Fibroblast of villous mesenchyme (primary cell): ENCODE measurements at regions not wholly inside any gene's neighbourhood (a gene's known extent, or its start where the extent isn't known, plus 50 kb on each side); places are given as distances from the start of the nearest gene placed in this dataset.

Experiments
- DNase-seq: peaks from one replicate; pipeline ENCODE4 v3.0.0-alpha.2; 2010; ENCODE audit warnings: low read depth
- H3K4me3 ChIP-seq: 2 replicates; pipeline ENCODE4 v1.5.1; 2011; ENCODE audit warnings: low read depth, mild to moderate bottlenecking, low read length
- TF ChIP-seq, protein P1 (sequence below): IDR thresholded peaks from 2 replicates; pipeline ENCODE4 v1.5.1; 2012; ENCODE audit warnings: low read depth, mild to moderate bottlenecking, low read length; ENCODE audit not compliant: insufficient read depth

- no peak for DNase-seq
- H3K4me3 ChIP-seq: no peak overlapping the region
- TF ChIP-seq, protein P1, sequence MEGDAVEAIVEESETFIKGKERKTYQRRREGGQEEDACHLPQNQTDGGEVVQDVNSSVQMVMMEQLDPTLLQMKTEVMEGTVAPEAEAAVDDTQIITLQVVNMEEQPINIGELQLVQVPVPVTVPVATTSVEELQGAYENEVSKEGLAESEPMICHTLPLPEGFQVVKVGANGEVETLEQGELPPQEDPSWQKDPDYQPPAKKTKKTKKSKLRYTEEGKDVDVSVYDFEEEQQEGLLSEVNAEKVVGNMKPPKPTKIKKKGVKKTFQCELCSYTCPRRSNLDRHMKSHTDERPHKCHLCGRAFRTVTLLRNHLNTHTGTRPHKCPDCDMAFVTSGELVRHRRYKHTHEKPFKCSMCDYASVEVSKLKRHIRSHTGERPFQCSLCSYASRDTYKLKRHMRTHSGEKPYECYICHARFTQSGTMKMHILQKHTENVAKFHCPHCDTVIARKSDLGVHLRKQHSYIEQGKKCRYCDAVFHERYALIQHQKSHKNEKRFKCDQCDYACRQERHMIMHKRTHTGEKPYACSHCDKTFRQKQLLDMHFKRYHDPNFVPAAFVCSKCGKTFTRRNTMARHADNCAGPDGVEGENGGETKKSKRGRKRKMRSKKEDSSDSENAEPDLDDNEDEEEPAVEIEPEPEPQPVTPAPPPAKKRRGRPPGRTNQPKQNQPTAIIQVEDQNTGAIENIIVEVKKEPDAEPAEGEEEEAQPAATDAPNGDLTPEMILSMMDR: no peak
These were observed 442.9 kb downstream of the FOXO1 start for GRCh38 chr13:40223585-40223984.

DNA sequence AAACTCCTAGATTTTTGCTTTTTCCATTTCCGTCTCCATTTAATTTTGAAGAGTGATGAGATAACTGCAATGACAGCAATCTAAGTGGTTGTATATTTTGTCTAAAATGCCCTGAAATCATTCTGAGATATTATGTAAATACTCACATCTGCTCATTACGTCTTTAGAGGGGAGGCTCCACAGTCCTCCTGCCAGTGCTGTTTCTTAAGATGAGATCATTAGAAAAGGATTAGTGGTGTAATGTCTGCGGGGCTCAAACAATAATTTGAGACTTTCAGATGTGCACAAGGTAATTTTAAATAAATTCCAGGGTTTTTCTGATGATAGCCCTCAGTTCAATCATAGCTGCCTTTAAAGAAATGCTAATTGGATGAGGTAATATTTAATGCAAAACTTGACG, 437.9 kb downstream of the FOXO1 start:
- H3K4me3 ChIP-seq: no peak overlapping the region
- TF ChIP-seq, protein P1: no peak
- peak; percentile 84 for DNase-seq

DNA sequence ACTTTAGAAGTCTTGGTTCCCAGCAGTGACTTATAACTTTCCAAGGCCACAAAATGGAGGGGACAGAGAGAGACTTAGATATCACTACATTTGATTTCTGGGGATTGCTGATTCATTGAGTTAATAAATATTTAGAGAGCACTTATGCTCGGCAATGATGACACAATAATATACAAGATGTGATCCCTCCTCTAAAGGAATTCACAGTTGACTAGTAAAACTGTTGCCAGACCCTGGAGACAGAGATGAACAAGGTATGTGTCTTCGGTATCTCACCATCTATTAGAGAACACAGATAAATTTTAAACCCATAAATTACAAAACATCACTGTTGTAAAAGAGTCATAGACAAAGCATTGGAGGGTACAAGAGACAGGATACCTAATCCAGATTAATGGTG, 437.5 kb downstream of the FOXO1 start:
- TF ChIP-seq, protein P1: no peak
- H3K4me3 ChIP-seq: no peak overlapping the region
- DNase-seq: peak; percentile 71

GRCh38 chr13:40230833-40231266, 435.6 kb downstream of the FOXO1 start:
- H3K4me3 ChIP-seq: no peak overlapping the region
- peak; percentile 81 for DNase-seq
- TF ChIP-seq, protein P1: no peak

DNA sequence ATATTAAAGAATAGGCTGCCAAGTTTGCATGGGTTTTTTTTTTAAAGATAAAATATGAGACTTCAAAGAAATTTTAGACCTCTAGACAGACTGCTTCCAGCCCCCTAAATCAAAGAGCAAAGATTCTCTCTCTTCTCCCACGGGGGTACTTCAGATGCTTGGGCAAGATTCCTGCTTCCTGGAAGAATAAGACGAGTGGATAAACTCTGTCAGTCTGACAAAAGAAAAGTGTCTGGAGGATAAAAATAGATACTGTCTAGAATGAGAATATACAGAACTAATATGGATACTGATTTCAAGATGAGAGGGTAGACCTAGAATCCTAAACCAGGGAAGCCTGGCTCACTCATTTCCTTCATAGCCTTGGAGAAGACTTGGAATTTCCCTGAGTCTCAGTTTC, 435.1 kb downstream of the FOXO1 start:
- TF ChIP-seq, protein P1: no peak
- no peak overlapping the region for H3K4me3 ChIP-seq
- peak; percentile 60 for DNase-seq

DNA sequence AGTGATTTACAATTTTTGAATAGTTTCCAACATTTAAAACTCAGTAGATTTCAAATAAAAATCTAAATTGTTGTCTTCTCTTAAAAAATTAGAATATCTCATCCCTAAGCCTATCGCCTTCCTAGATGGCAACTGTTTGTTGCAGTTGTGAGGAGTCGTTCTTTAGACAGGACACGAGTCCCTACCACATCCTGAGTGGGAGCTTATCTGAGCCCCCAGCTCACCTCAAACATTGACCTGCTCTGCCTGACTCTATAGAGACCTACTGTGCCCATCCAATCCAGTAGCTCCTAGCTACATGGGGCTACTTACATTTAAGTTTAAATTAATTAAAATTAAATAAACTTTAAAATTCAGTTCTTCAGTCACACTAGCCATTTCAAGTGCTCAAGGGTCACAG, 434.7 kb downstream of the FOXO1 start:
- TF ChIP-seq, protein P1: no peak
- H3K4me3 ChIP-seq: no peak overlapping the region
- no peak for DNase-seq

DNA sequence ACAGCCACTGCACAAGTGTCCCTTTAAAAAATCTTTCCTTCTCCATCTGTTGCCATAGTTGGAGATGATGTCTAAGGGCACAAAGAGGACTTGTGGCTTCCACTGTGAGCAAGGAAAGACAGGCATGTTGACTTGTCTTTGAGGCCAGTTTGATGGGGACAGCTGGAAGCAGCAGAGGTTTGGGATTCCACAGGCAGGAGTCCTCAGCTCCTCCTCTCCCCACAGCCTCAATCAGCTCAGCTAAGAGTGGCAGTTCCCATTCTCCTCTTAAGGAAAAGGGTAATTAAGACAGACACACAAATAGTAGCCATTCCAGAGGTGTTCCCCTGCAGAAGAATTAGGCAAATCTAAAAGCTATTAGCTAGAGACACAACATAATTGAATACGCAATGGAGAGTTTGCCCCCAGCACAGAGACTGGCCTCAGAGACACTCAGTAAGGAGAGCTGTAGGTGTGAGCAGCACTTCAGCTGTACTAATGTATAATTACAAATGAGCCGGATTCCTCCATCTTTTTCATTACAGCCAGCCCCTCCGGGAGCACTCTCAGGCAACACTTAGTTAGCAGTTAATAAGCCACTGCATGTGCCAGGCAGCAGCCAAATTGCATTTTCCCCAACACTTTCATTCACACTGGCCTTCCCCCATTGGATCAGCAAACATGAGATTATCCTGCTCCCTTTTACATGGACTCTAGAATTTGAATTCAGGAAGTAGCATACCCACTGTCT, 434.0 kb downstream of the FOXO1 start:
- TF ChIP-seq, protein P1: no peak
- H3K4me3 ChIP-seq: no peak overlapping the region
- no peak for DNase-seq
